Ascending aorta (tissue), 2 donors: ENCODE measurements at regions not wholly inside any gene's neighbourhood (a gene's known extent, or its start where the extent isn't known, plus 50 kb on each side); places are given as distances from the start of the nearest gene placed in this dataset.

ENCODE experiments used
- DNase-seq, 2 donors: peaks; one replicate each; pipeline ENCODE4 v3.0.0-alpha.2; 2019; ENCODE audit warnings: low spot score in 2 of 2
- H3K27ac ChIP-seq, 2 donors: fragments of 200-600 bp; sonication (generic); one replicate each; pipeline ENCODE4 v1.5.1; 2016 to 2017; ENCODE audit warnings: mild to moderate bottlenecking in 1 of 2
- H3K27me3 ChIP-seq: fragments of 200-600 bp; sonication (generic); one replicate; pipeline ENCODE4 v1.5.1; 2017
- H3K36me3 ChIP-seq, 2 donors: fragments of 200-600 bp; sonication (generic); one replicate each; pipeline ENCODE4 v1.5.1; 2016
- H3K4me1 ChIP-seq, 2 donors: fragments of 200-600 bp; sonication (generic); one replicate each; pipeline ENCODE4 v1.5.1; 2016 to 2017; ENCODE audit warnings: mild to moderate bottlenecking in 1 of 2
- H3K4me3 ChIP-seq, 2 donors: fragments of 200-600 bp; sonication (generic); one replicate each; pipeline ENCODE4 v1.5.1; 2016 to 2017; ENCODE audit warnings: mild to moderate bottlenecking in 1 of 2
- H3K9me3 ChIP-seq, 2 donors: fragments of 200-600 bp; sonication (generic); one replicate each; pipeline ENCODE4 v1.5.1; 2016
- CTCF ChIP-seq, 3 experiments: fragments of 200-600 bp in 2 of 3; fragments of 450-650 bp in 1 of 3; sonication (generic) in 2 of 3; IDR thresholded peaks; one replicate each; pipeline ENCODE4 v1.5.1; 2016 to 2019; ENCODE audit warnings: antibody characterized with exemption in 3 of 3, mild to moderate bottlenecking in 1 of 3, moderate library complexity in 1 of 3
- intact Hi-C: fragments of 100-400 bp; cut with DNase I; formaldehyde crosslinking; loops from one replicate; pipeline ENCODE4 v1.15.1; 2023

GRCh38 chr2:198448789-198449188 is 644.4 kb downstream of the PLCL1 start:
- TF ChIP-seq CTCF (IDR thresholded peaks at IDR 0.05): no peak
- H3K4me3 ChIP-seq: no peak overlapping the region
- DNase-seq: no peak
- H3K9me3 ChIP-seq: no peaks in the 10 kb centered on the region
- H3K27me3 ChIP-seq: no peaks in the 10 kb centered on the region
- no peaks in the 10 kb centered on the region for H3K36me3 ChIP-seq
- H3K4me1 ChIP-seq: no peaks in the 10 kb centered on the region
- intact Hi-C loops: no loop called here
- no peak overlapping the region for H3K27ac ChIP-seq

DNA sequence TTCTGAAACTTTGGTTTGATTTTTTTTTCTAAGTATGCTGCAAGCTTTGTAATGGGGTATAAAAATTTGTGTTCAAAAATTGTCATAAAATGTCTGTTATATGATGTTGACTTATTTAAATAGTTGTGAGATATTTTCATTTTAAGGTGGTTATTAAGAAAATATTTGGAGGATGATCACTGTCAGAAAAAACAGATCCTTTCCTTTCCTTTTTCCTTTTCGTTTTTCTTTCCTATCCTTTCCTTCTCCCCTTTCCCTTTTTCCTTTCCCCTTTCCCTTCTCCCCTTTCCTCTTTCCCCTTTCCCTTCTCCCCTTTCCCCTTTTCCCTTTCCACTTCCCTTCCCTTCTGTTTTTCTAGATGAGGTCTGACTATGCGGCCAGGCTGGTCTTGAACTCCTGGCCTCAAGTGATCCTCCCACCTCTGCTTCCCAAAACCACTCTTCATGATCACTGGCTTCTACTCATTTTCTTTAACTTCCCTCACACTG is 640.5 kb downstream of the PLCL1 start:
- intact Hi-C loops: no loop called here

GRCh38 chr2:198441901-198442300 is 637.5 kb downstream of the PLCL1 start:
- no peak for DNase-seq
- intact Hi-C loops: no loop called here
- H3K4me1 ChIP-seq: no peaks in the 10 kb centered on the region
- TF ChIP-seq CTCF (IDR thresholded peaks at IDR 0.05): no peak
- H3K4me3 ChIP-seq: no peak overlapping the region
- no peaks in the 10 kb centered on the region for H3K27me3 ChIP-seq
- no peaks in the 10 kb centered on the region for H3K9me3 ChIP-seq
- no peaks in the 10 kb centered on the region for H3K36me3 ChIP-seq
- H3K27ac ChIP-seq: no peak overlapping the region

More for the DNA sequence above, 640.5 kb downstream of the PLCL1 start:
- H3K4me1 ChIP-seq: no peaks in the 10 kb centered on the region
- H3K4me3 ChIP-seq: no peak overlapping the region
- H3K9me3 ChIP-seq: no peaks in the 10 kb centered on the region
- H3K27ac ChIP-seq: no peak overlapping the region
- no peak for DNase-seq
- no peaks in the 10 kb centered on the region for H3K36me3 ChIP-seq
- no peaks in the 10 kb centered on the region for H3K27me3 ChIP-seq
- TF ChIP-seq CTCF (IDR thresholded peaks at IDR 0.05): no peak

GRCh38 chr2:198441246-198441645 is 636.9 kb downstream of the PLCL1 start:
- no peak overlapping the region for H3K4me3 ChIP-seq
- H3K4me1 ChIP-seq: no peaks in the 10 kb centered on the region
- intact Hi-C loops: no loop called here
- no peak for DNase-seq
- no peak for TF ChIP-seq CTCF (IDR thresholded peaks at IDR 0.05)
- H3K27me3 ChIP-seq: no peaks in the 10 kb centered on the region
- no peaks in the 10 kb centered on the region for H3K36me3 ChIP-seq
- H3K27ac ChIP-seq: no peak overlapping the region
- no peaks in the 10 kb centered on the region for H3K9me3 ChIP-seq

GRCh38 chr2:198440833-198441232 is 636.4 kb downstream of the PLCL1 start:
- no peak overlapping the region for H3K27ac ChIP-seq
- H3K9me3 ChIP-seq: no peaks in the 10 kb centered on the region
- no peak overlapping the region for H3K4me3 ChIP-seq
- no peak for DNase-seq
- no peaks in the 10 kb centered on the region for H3K36me3 ChIP-seq
- no peak for TF ChIP-seq CTCF (IDR thresholded peaks at IDR 0.05)
- intact Hi-C loops: no loop called here
- H3K4me1 ChIP-seq: no peaks in the 10 kb centered on the region
- no peaks in the 10 kb centered on the region for H3K27me3 ChIP-seq

- no peak for DNase-seq
Observed at GRCh38 chr2:198438331-198438730, 633.9 kb downstream of the PLCL1 start.

More at GRCh38 chr2:198438331-198438730, 633.9 kb downstream of the PLCL1 start:
- H3K4me1 ChIP-seq: no peaks in the 10 kb centered on the region
- no peaks in the 10 kb centered on the region for H3K27me3 ChIP-seq
- no peak overlapping the region for H3K27ac ChIP-seq
- intact Hi-C loops: no loop called here
- no peaks in the 10 kb centered on the region for H3K36me3 ChIP-seq
- TF ChIP-seq CTCF (IDR thresholded peaks at IDR 0.05): no peak
- H3K9me3 ChIP-seq: no peaks in the 10 kb centered on the region
- H3K4me3 ChIP-seq: no peak overlapping the region
